Fibroblast of lung (primary cell): ENCODE measurements at regions not wholly inside any gene's neighbourhood (a gene's known extent, or its start where the extent isn't known, plus 50 kb on each side); places are given as distances from the start of the nearest gene placed in this dataset.

Source experiments
- DNase-seq, 2 donors: peaks; one replicate each; pipeline versions ENCODE4 v3.0.0 to v3.0.0-alpha.2; 2010; ENCODE audit warnings: low read depth in 2 of 2
- H2AFZ ChIP-seq: 2 replicates; pipeline ENCODE4 v1.5.1; 2012; ENCODE audit warnings: low read length, control low read depth, inconsistent platforms
- H3K27ac ChIP-seq: 2 replicates; pipeline ENCODE4 v1.5.1; 2011; ENCODE audit warnings: low read length, control low read depth; ENCODE audit not compliant: insufficient read depth
- H3K27me3 ChIP-seq: 2 replicates; pipeline ENCODE4 v1.5.1; 2011; ENCODE audit warnings: mild to moderate bottlenecking, low read length; ENCODE audit not compliant: control insufficient read depth, insufficient read depth
- H3K36me3 ChIP-seq: 2 replicates; pipeline ENCODE4 v1.5.1; 2011; ENCODE audit warnings: low read length; ENCODE audit not compliant: control insufficient read depth, insufficient read depth
- H3K4me1 ChIP-seq: 2 replicates; pipeline ENCODE4 v1.5.1; 2011; ENCODE audit warnings: low read length; ENCODE audit not compliant: control insufficient read depth, insufficient read depth; ENCODE audit errors: extremely low read depth
- H3K4me2 ChIP-seq: 2 replicates; pipeline ENCODE4 v1.5.1; 2011; ENCODE audit warnings: low read length, control low read depth; ENCODE audit not compliant: insufficient read depth; ENCODE audit errors: extremely low read depth
- H3K4me3 ChIP-seq, 4 experiments: fragments of 200-600 bp in 1 of 4; sonication (generic) in 1 of 4; replicated peaks in 1 of 4; 2 replicates each; pipeline ENCODE4 v1.5.1; 2011 to 2016; ENCODE audit warnings: low read length in 4 of 4, low read depth in 3 of 4, mild to moderate bottlenecking in 3 of 4, control low read depth in 2 of 4, inconsistent platforms in 1 of 4, mixed read lengths in 1 of 4; ENCODE audit not compliant: insufficient read depth in 1 of 4; ENCODE audit errors: control extremely low read depth in 1 of 4
- H3K79me2 ChIP-seq: 2 replicates; pipeline ENCODE4 v1.5.1; 2012; ENCODE audit warnings: mild to moderate bottlenecking, low read length, inconsistent platforms; ENCODE audit not compliant: control insufficient read depth, insufficient read depth
- H3K9ac ChIP-seq: 2 replicates; pipeline ENCODE4 v1.5.1; 2011; ENCODE audit warnings: mild to moderate bottlenecking, low read length, control low read depth; ENCODE audit not compliant: insufficient read depth
- H3K9me3 ChIP-seq: 2 replicates; pipeline ENCODE4 v1.5.1; 2012; ENCODE audit warnings: low read depth, low read length; ENCODE audit not compliant: control insufficient read depth, insufficient read depth
- H4K20me1 ChIP-seq: 2 replicates; pipeline ENCODE4 v1.5.1; 2011; ENCODE audit warnings: low read length; ENCODE audit not compliant: control insufficient read depth, insufficient read depth; ENCODE audit errors: extremely low read depth
- CTCF ChIP-seq, 2 donors: IDR thresholded peaks in 1 of 2; conservative IDR thresholded peaks in 1 of 2; 1 replicate in 1 of 2; 2 replicates in 1 of 2; pipeline ENCODE4 v1.5.1; 2011 to 2012; ENCODE audit warnings: low read length in 2 of 2, control low read depth in 1 of 2, inconsistent platforms in 1 of 2, low read depth in 1 of 2, mild to moderate bottlenecking in 1 of 2
- EZH2 ChIP-seq: IDR thresholded peaks from 2 replicates; pipeline ENCODE4 v1.5.1; 2012; ENCODE audit warnings: low read length, control low read depth, mild to moderate bottlenecking; ENCODE audit errors: missing control alignments

GRCh38 chr12:104835317-104835716 lies 122.8 kb downstream of the SLC41A2 start:
- no peaks in the 10 kb centered on the region for H4K20me1 ChIP-seq
- H3K36me3 ChIP-seq, result no peaks in the 10 kb centered on the region
- no peaks in the 10 kb centered on the region for H3K79me2 ChIP-seq
- H2AFZ ChIP-seq, result no peak overlapping the region
- H3K9me3 ChIP-seq, result no peaks in the 10 kb centered on the region
- no peak overlapping the region for H3K9ac ChIP-seq
- H3K4me2 ChIP-seq, result no peak overlapping the region
- TF ChIP-seq EZH2 (no peak), CTCF (conservative IDR thresholded peaks at IDR 0.05 in 1 of 2, IDR thresholded peaks at IDR 0.05 in 1 of 2; ENCODE audit: low read depth in 1 of 2, low read length in 2 of 2) (no peak)
- no peak overlapping the region for H3K27ac ChIP-seq
- H3K4me1 ChIP-seq, result no peaks in the 10 kb centered on the region
- no peak for DNase-seq
- H3K4me3 ChIP-seq, result no peak overlapping the region
- no peaks in the 10 kb centered on the region for H3K27me3 ChIP-seq

DNA sequence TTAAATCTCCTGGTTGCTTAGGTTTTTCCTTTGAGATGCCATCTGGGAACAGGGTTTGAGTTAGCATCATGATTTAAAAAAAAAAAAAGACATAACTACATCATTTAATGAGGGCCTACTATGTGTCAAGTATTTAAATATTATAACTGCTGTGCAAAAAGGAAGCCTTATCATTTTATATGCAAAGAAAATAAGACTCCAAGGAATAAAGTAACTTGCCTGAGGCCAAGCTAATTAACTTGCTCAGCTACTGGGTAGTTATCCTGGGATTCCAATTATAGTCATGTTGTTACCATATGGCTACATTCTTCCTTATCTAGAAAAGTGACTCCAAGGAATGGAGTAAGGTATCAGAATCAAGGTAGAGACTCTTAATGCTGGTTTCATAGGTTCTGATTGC lies 123.5 kb downstream of the SLC41A2 start:
- no peak overlapping the region for H2AFZ ChIP-seq
- H4K20me1 ChIP-seq, result no peaks in the 10 kb centered on the region
- no peak overlapping the region for H3K4me3 ChIP-seq
- H3K4me2 ChIP-seq, result no peak overlapping the region
- H3K36me3 ChIP-seq, result no peaks in the 10 kb centered on the region
- no peak for TF ChIP-seq CTCF (conservative IDR thresholded peaks at IDR 0.05 in 1 of 2, IDR thresholded peaks at IDR 0.05 in 1 of 2; ENCODE audit: low read depth in 1 of 2, low read length in 2 of 2)
- H3K9ac ChIP-seq, result no peak overlapping the region
- H3K79me2 ChIP-seq, result no peaks in the 10 kb centered on the region
- no peak overlapping the region for H3K27ac ChIP-seq
- no peaks in the 10 kb centered on the region for H3K27me3 ChIP-seq
- no peak for DNase-seq
- no peaks in the 10 kb centered on the region for H3K4me1 ChIP-seq
- no peaks in the 10 kb centered on the region for H3K9me3 ChIP-seq

GRCh38 chr12:104833756-104834155 lies 124.3 kb downstream of the SLC41A2 start:
- H2AFZ ChIP-seq, result no peak overlapping the region
- no peaks in the 10 kb centered on the region for H4K20me1 ChIP-seq
- H3K9ac ChIP-seq, result no peak overlapping the region
- no peaks in the 10 kb centered on the region for H3K4me1 ChIP-seq
- H3K36me3 ChIP-seq, result no peaks in the 10 kb centered on the region
- H3K79me2 ChIP-seq, result no peaks in the 10 kb centered on the region
- H3K27ac ChIP-seq, result no peak overlapping the region
- H3K4me3 ChIP-seq, result no peak overlapping the region
- H3K27me3 ChIP-seq, result no peaks in the 10 kb centered on the region
- DNase-seq, result no peak
- no peak overlapping the region for H3K4me2 ChIP-seq
- no peak for TF ChIP-seq EZH2
- no peak for TF ChIP-seq CTCF (conservative IDR thresholded peaks at IDR 0.05 in 1 of 2, IDR thresholded peaks at IDR 0.05 in 1 of 2; ENCODE audit: low read depth in 1 of 2, low read length in 2 of 2)
- no peaks in the 10 kb centered on the region for H3K9me3 ChIP-seq
